Endothelial cell of hepatic sinusoid (primary cell): ENCODE measurements at regions not wholly inside any gene's neighbourhood (a gene's known extent, or its start where the extent isn't known, plus 50 kb on each side); places are given as distances from the start of the nearest gene placed in this dataset.

Experiments used
- in situ Hi-C: cut with HindIII; loops from 2 replicates; pipeline ENCODE4 v1.10.0; 2017; ENCODE audit warnings: low sequenced_read_pairs

GRCh38 chr14:76657404-76657803 lies 103.9 kb upstream of the VASH1 start:
- in situ Hi-C loops, result no loop called here

GRCh38 chr14:76657846-76658245 lies 103.4 kb upstream of the VASH1 start:
- in situ Hi-C loops, result no loop called here

GRCh38 chr14:76662580-76662979 lies 98.7 kb upstream of the VASH1 start:
- in situ Hi-C loops, result loop anchor here (5.0 kb wide), 1 partner anchor 45 kb away; no protein-coding TSS in a partner anchor

- in situ Hi-C loops, result loop anchor here (5.0 kb wide), 1 partner anchor 47 kb away; no protein-coding TSS in a partner anchor
Observed at GRCh38 chr14:76664790-76665189, 96.5 kb upstream of the VASH1 start.

GRCh38 chr14:76666746-76667145 lies 94.5 kb upstream of the VASH1 start:
- in situ Hi-C loops, result no loop called here

GRCh38 chr14:76669770-76670169 lies 91.5 kb upstream of the VASH1 start:
- in situ Hi-C loops, result no loop called here

GRCh38 chr14:76672123-76672522 lies 89.1 kb upstream of the VASH1 start:
- in situ Hi-C loops, result no loop called here

- in situ Hi-C loops, result no loop called here
Observed at GRCh38 chr14:76673261-76673660, 88.0 kb upstream of the VASH1 start.

GRCh38 chr14:76675046-76675445 lies 86.2 kb upstream of the VASH1 start:
- in situ Hi-C loops, result no loop called here

- in situ Hi-C loops, result no loop called here
Observed at GRCh38 chr14:76676539-76676938, 84.7 kb upstream of the VASH1 start.

GRCh38 chr14:76677534-76678145 lies 83.6 kb upstream of the VASH1 start:
- in situ Hi-C loops, result no loop called here

- in situ Hi-C loops, result no loop called here
Observed at GRCh38 chr14:76678244-76678800, 82.9 kb upstream of the VASH1 start.

- in situ Hi-C loops, result no loop called here
Observed at GRCh38 chr14:76682367-76682766, 78.9 kb upstream of the VASH1 start.

- in situ Hi-C loops, result no loop called here
Observed at GRCh38 chr14:76686646-76687045, 74.6 kb upstream of the VASH1 start.

GRCh38 chr14:76687611-76688382 lies 73.5 kb upstream of the VASH1 start:
- in situ Hi-C loops, result no loop called here

- in situ Hi-C loops, result no loop called here
Observed at GRCh38 chr14:76688383-76688671, 72.9 kb upstream of the VASH1 start.

- in situ Hi-C loops, result no loop called here
Observed at GRCh38 chr14:76690502-76691105, 70.7 kb upstream of the VASH1 start.

- in situ Hi-C loops, result no loop called here
Observed at GRCh38 chr14:76694106-76694505, 67.2 kb upstream of the VASH1 start.

- in situ Hi-C loops, result no loop called here
Observed at GRCh38 chr14:76695263-76695920, 65.9 kb upstream of the VASH1 start.

GRCh38 chr14:76696361-76696760 lies 64.9 kb upstream of the VASH1 start:
- in situ Hi-C loops, result no loop called here

- in situ Hi-C loops, result no loop called here
Observed at GRCh38 chr14:76696791-76697190, 64.5 kb upstream of the VASH1 start.
